ENCODE measurements at regions not wholly inside any gene's neighbourhood (a gene's known extent, or its start where the extent isn't known, plus 50 kb on each side); places are given as distances from the start of the nearest gene placed in this dataset.

DNA sequence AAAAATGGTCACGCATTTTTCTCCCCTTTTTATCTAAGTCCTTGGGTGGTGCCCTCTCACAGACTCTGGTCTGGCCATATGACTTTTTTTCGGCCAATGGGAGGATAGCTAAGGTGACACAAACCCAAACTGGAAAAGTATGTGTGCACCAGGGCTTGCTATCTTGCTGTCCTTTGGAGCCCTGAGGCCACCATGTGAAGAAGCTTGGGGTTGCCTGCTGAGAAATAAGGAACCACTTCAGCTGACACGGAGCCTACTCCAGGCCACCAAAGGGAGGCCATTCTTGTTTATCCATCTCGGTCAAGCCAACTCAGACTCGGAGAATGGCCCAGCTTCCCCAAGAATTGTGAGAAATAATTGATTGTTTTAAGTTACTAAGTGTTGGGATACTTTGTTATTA lies 111.4 kb upstream of the ZFHX3 start (continued):
- TF ChIP-seq ESRRG (CRISPR knock-in tag; IDR thresholded peaks at IDR 0.05) (no peak), ZFP3 (CRISPR knock-in tag; IDR thresholded peaks at IDR 0.05) (no peak), ZC3H10 (CRISPR knock-in tag; IDR thresholded peaks at IDR 0.05) (no peak), PPARA (CRISPR knock-in tag; IDR thresholded peaks at IDR 0.05; ENCODE audit: borderline replicate concordance) (no peak), TOX (CRISPR knock-in tag; IDR thresholded peaks at IDR 0.05; ENCODE audit: borderline replicate concordance) (no peak), CSDC2 (CRISPR knock-in tag; IDR thresholded peaks at IDR 0.05) (no peak)

DNA sequence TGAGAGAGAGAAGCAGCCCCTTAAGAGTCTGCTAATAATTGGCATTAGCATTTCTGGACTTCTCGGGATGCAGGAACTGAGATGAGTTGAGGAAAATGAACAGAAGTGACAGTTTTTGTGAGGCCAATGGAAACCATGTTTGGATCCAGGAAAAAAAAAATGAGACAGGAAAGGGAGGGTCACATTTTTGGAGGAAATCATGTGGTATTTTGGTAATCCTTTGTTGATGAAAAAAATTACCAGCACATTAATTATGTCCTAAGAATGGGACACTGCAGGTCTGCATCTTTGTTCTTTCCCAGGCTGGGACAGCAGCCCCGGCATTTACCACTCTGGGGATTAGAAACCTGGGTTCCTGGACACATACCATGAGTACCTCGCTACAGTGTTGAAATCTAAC lies 109.9 kb upstream of the ZFHX3 start:
- ATAC-seq: no peak
- TF ChIP-seq CREB5 (CRISPR knock-in tag; IDR thresholded peaks at IDR 0.05; ENCODE audit: low read depth) (no peak), ESRRG (CRISPR knock-in tag; IDR thresholded peaks at IDR 0.05) (no peak), OSR1 (CRISPR knock-in tag; IDR thresholded peaks at IDR 0.05) (no peak), ARNTL (CRISPR knock-in tag; IDR thresholded peaks at IDR 0.05; ENCODE audit: borderline replicate concordance, low read depth) (no peak), ZFP30 (CRISPR knock-in tag; IDR thresholded peaks at IDR 0.05) (no peak), ZC3H10 (CRISPR knock-in tag; IDR thresholded peaks at IDR 0.05) (no peak), BACH2 (CRISPR knock-in tag; IDR thresholded peaks at IDR 0.05; ENCODE audit: borderline replicate concordance) (no peak), ZNF565 (CRISPR knock-in tag; conservative IDR thresholded peaks at IDR 0.05; ENCODE audit: low read depth) (no peak), CSDC2 (CRISPR knock-in tag; IDR thresholded peaks at IDR 0.05) (no peak), ZNF70 (CRISPR knock-in tag; IDR thresholded peaks at IDR 0.05) (no peak), ISL1 (CRISPR knock-in tag; IDR thresholded peaks at IDR 0.05) (no peak), TSHZ2 (CRISPR knock-in tag; IDR thresholded peaks at IDR 0.05) (no peak), ZFP3 (CRISPR knock-in tag; IDR thresholded peaks at IDR 0.05) (no peak), SNAI2 (CRISPR knock-in tag; IDR thresholded peaks at IDR 0.05) (no peak), TOX (CRISPR knock-in tag; IDR thresholded peaks at IDR 0.05; ENCODE audit: borderline replicate concordance) (no peak)
- TF ChIP-seq, protein P1, sequence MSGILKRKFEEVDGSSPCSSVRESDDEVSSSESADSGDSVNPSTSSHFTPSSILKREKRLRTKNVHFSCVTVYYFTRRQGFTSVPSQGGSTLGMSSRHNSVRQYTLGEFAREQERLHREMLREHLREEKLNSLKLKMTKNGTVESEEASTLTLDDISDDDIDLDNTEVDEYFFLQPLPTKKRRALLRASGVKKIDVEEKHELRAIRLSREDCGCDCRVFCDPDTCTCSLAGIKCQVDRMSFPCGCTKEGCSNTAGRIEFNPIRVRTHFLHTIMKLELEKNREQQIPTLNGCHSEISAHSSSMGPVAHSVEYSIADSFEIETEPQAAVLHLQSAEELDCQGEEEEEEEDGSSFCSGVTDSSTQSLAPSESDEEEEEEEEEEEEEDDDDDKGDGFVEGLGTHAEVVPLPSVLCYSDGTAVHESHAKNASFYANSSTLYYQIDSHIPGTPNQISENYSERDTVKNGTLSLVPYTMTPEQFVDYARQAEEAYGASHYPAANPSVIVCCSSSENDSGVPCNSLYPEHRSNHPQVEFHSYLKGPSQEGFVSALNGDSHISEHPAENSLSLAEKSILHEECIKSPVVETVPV (CRISPR knock-in tag; IDR thresholded peaks at IDR 0.05): no peak

DNA sequence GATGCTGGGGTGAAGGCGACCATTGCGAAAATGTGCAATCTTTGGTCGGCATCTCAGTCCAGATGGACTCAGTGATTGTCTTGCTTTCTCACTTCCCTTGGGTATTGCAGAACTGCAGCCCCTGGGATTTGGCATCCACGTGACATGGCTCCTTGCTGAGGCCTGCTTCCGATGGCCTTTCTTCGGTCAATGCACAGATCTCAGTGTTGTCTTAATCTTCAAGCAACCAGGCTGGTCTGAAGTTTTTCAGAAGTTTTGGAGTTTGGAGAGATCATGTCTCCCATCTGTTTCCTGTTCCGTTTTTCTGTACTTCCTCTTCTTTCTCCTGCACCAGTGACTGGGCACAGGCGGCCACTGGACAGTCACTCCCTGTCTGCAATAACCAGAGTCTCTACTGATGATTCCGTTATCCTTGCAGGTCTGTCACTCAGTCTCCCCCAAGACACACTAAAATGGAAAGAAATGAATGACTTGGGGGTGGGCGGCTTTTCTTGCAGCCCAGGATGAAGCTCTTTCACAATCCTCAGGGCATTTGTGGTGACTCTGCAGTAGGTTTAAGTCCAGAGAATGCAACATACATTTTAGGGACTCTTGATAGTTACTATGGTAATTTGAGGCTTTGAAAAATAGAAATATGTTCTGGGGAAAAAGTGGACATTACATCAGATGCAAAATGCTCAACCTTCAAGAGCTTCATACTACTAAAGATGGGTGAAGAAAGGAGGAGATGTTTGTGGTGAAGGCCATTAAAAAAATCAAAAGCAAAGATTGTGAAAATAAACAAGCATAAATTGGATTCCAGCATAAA lies 106.3 kb upstream of the ZFHX3 start:
- no peak for TF ChIP-seq TCF4 (CRISPR knock-in tag; IDR thresholded peaks at IDR 0.05; ENCODE audit: borderline replicate concordance)
- TF ChIP-seq ZNF70 (CRISPR knock-in tag; IDR thresholded peaks at IDR 0.05): no peak
- TF ChIP-seq ZFP30 (CRISPR knock-in tag; IDR thresholded peaks at IDR 0.05): no peak
- no peak for TF ChIP-seq ESRRG (CRISPR knock-in tag; IDR thresholded peaks at IDR 0.05)
- TF ChIP-seq ARNTL (CRISPR knock-in tag; IDR thresholded peaks at IDR 0.05; ENCODE audit: borderline replicate concordance, low read depth): no peak
- no peak for TF ChIP-seq TOX (CRISPR knock-in tag; IDR thresholded peaks at IDR 0.05; ENCODE audit: borderline replicate concordance)
- TF ChIP-seq ZNF8 (CRISPR knock-in tag; IDR thresholded peaks at IDR 0.05): no peak
- no peak for TF ChIP-seq BACH2 (CRISPR knock-in tag; IDR thresholded peaks at IDR 0.05; ENCODE audit: borderline replicate concordance)
- TF ChIP-seq CSDC2 (CRISPR knock-in tag; IDR thresholded peaks at IDR 0.05): no peak
- no peak for TF ChIP-seq ZNF565 (CRISPR knock-in tag; conservative IDR thresholded peaks at IDR 0.05; ENCODE audit: low read depth)
- TF ChIP-seq ISL1 (CRISPR knock-in tag; IDR thresholded peaks at IDR 0.05): no peak
- no peak for TF ChIP-seq ZC3H10 (CRISPR knock-in tag; IDR thresholded peaks at IDR 0.05)
- TF ChIP-seq RARB (CRISPR knock-in tag; IDR thresholded peaks at IDR 0.05): no peak
- TF ChIP-seq PPARA (CRISPR knock-in tag; IDR thresholded peaks at IDR 0.05; ENCODE audit: borderline replicate concordance): no peak
- no peak for TF ChIP-seq GLIS3 (CRISPR knock-in tag; IDR thresholded peaks at IDR 0.05)
- no peak for TF ChIP-seq OSR1 (CRISPR knock-in tag; IDR thresholded peaks at IDR 0.05)
- TF ChIP-seq ZFP3 (CRISPR knock-in tag; IDR thresholded peaks at IDR 0.05): no peak
- TF ChIP-seq SNAI2 (CRISPR knock-in tag; IDR thresholded peaks at IDR 0.05): no peak
- ATAC-seq: no peak

Data from SK-N-SH treated with all-trans-retinoic acid at 6 μM for 48 hours (cell line).